LNCaP clone FGC (cell line): ENCODE measurements at regions not wholly inside any gene's neighbourhood (a gene's known extent, or its start where the extent isn't known, plus 50 kb on each side); places are given as distances from the start of the nearest gene placed in this dataset.

ENCODE experiments used
- DNase-seq: peaks from one replicate; pipeline ENCODE4 v3.0.0-alpha.2; 2011; ENCODE audit warnings: low read depth
- H3K4me3 ChIP-seq: 2 replicates; pipeline ENCODE4 v1.5.1; 2011; ENCODE audit warnings: mild to moderate bottlenecking, low read depth, low read length, control low read depth
- TF ChIP-seq, protein P1 (sequence below): IDR thresholded peaks from 2 replicates; pipeline ENCODE4 v1.5.1; 2012; ENCODE audit warnings: mild to moderate bottlenecking; ENCODE audit not compliant: control insufficient read depth, insufficient read depth; ENCODE audit errors: extremely low read depth

- TF ChIP-seq, protein P1, sequence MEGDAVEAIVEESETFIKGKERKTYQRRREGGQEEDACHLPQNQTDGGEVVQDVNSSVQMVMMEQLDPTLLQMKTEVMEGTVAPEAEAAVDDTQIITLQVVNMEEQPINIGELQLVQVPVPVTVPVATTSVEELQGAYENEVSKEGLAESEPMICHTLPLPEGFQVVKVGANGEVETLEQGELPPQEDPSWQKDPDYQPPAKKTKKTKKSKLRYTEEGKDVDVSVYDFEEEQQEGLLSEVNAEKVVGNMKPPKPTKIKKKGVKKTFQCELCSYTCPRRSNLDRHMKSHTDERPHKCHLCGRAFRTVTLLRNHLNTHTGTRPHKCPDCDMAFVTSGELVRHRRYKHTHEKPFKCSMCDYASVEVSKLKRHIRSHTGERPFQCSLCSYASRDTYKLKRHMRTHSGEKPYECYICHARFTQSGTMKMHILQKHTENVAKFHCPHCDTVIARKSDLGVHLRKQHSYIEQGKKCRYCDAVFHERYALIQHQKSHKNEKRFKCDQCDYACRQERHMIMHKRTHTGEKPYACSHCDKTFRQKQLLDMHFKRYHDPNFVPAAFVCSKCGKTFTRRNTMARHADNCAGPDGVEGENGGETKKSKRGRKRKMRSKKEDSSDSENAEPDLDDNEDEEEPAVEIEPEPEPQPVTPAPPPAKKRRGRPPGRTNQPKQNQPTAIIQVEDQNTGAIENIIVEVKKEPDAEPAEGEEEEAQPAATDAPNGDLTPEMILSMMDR: no peak
- DNase-seq: no peak
- no peak overlapping the region for H3K4me3 ChIP-seq
Observed at GRCh38 chr9:777978-778377, 63.5 kb upstream of the DMRT1 start.

- DNase-seq: no peak
- no peak overlapping the region for H3K4me3 ChIP-seq
- TF ChIP-seq, protein P1: no peak
Observed at GRCh38 chr9:784202-784601, 57.3 kb upstream of the DMRT1 start.

GRCh38 chr9:784916-785315 lies 56.6 kb upstream of the DMRT1 start:
- TF ChIP-seq, protein P1: no peak

GRCh38 chr9:785997-786396 lies 55.5 kb upstream of the DMRT1 start:
- H3K4me3 ChIP-seq: no peak overlapping the region
- no peak for DNase-seq
- TF ChIP-seq, protein P1: no peak

More at GRCh38 chr9:784916-785315, 56.6 kb upstream of the DMRT1 start:
- DNase-seq: no peak
- no peak overlapping the region for H3K4me3 ChIP-seq

DNA sequence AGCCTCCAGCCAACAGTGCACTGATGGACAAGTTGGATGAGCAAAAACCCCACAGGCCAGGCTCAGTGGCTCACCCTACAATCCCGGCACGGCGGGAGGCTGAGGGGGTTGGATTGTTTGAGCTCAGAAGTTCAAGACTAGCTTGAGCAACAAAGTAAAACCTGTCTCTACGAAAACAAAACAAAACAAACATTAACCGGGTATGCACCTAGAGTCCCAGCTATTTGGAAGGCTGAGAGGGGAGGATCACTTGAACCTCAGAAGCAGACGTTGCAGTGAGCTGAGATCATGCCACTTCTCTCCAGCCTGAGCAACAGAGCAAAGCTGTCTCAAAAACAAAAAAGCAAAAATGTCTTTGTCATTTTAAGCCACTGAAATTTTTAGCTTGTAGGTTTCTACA lies 55.1 kb upstream of the DMRT1 start:
- H3K4me3 ChIP-seq: no peak overlapping the region
- no peak for DNase-seq
- TF ChIP-seq, protein P1: no peak

- TF ChIP-seq, protein P1: no peak
- no peak overlapping the region for H3K4me3 ChIP-seq
- no peak for DNase-seq
Observed at GRCh38 chr9:788777-789176, 52.7 kb upstream of the DMRT1 start.
